Activated naive CD8-positive, alpha-beta T cell (primary cell): ENCODE measurements at regions not wholly inside any gene's neighbourhood (a gene's known extent, or its start where the extent isn't known, plus 50 kb on each side); places are given as distances from the start of the nearest gene placed in this dataset.

Source experiments
- H3K27ac Mint-ChIP-seq: one replicate; pipeline ENCODE4 v1.8.0; 2021; ENCODE audit warnings: mixed read lengths
- H3K27me3 Mint-ChIP-seq: one replicate; pipeline ENCODE4 v1.8.0; 2021; ENCODE audit warnings: mixed read lengths
- H3K36me3 Mint-ChIP-seq: one replicate; pipeline ENCODE4 v1.8.0; 2021; ENCODE audit warnings: mixed read lengths
- H3K4me1 Mint-ChIP-seq: one replicate; pipeline ENCODE4 v1.8.0; 2021; ENCODE audit warnings: low read depth, mixed read lengths
- H3K4me3 Mint-ChIP-seq: one replicate; pipeline ENCODE4 v1.8.0; 2021; ENCODE audit warnings: mild to moderate bottlenecking, mixed read lengths
- H3K9me3 Mint-ChIP-seq: one replicate; pipeline ENCODE4 v1.8.0; 2021; ENCODE audit warnings: low read depth, mixed read lengths

GRCh38 chr15:98393471-98393870 lies 254.9 kb upstream of the IGF1R start:
- Mint-ChIP-seq H3K27me3 (peaks cover 8% of the 10 kb centered on the region), H3K36me3 (no peaks in the 10 kb centered on the region), H3K9me3 (no peaks in the 10 kb centered on the region), H3K4me1 (no peaks in the 10 kb centered on the region), H3K4me3 (no peak overlapping the region), H3K27ac (no peak overlapping the region)

- Mint-ChIP-seq H3K9me3 (no peaks in the 10 kb centered on the region), H3K27me3 (peaks cover 7% of the 10 kb centered on the region), H3K36me3 (no peaks in the 10 kb centered on the region), H3K4me3 (no peak overlapping the region), H3K4me1 (no peaks in the 10 kb centered on the region), H3K27ac (no peak overlapping the region)
These were observed 253.8 kb upstream of the IGF1R start for GRCh38 chr15:98394546-98394945.

GRCh38 chr15:98395974-98396610 lies 252.2 kb upstream of the IGF1R start:
- Mint-ChIP-seq H3K9me3 (no peaks in the 10 kb centered on the region), H3K36me3 (no peaks in the 10 kb centered on the region), H3K4me3 (no peak overlapping the region), H3K27ac (no peak overlapping the region), H3K4me1 (no peaks in the 10 kb centered on the region), H3K27me3 (peaks cover 7% of the 10 kb centered on the region)

- Mint-ChIP-seq H3K4me3 (no peak overlapping the region), H3K27me3 (peaks cover 7% of the 10 kb centered on the region), H3K4me1 (no peaks in the 10 kb centered on the region), H3K27ac (no peak overlapping the region), H3K9me3 (no peaks in the 10 kb centered on the region), H3K36me3 (no peaks in the 10 kb centered on the region)
These were observed 250.9 kb upstream of the IGF1R start for GRCh38 chr15:98397419-98397818.

- Mint-ChIP-seq H3K27me3 (peaks cover 6% of the 10 kb centered on the region), H3K27ac (no peak overlapping the region), H3K36me3 (no peaks in the 10 kb centered on the region), H3K4me1 (no peaks in the 10 kb centered on the region), H3K9me3 (no peaks in the 10 kb centered on the region), H3K4me3 (no peak overlapping the region)
These were observed 250.3 kb upstream of the IGF1R start for GRCh38 chr15:98398056-98398455.

- Mint-ChIP-seq H3K4me3 (no peak overlapping the region), H3K27ac (no peak overlapping the region), H3K27me3 (peaks cover 6% of the 10 kb centered on the region), H3K36me3 (no peaks in the 10 kb centered on the region), H3K4me1 (no peaks in the 10 kb centered on the region), H3K9me3 (no peaks in the 10 kb centered on the region)
These were observed 249.5 kb upstream of the IGF1R start for GRCh38 chr15:98398886-98399285.

- Mint-ChIP-seq H3K9me3 (no peaks in the 10 kb centered on the region), H3K27me3 (peaks cover 6% of the 10 kb centered on the region), H3K36me3 (no peaks in the 10 kb centered on the region), H3K27ac (no peak overlapping the region), H3K4me3 (no peak overlapping the region), H3K4me1 (no peaks in the 10 kb centered on the region)
These were observed 248.2 kb upstream of the IGF1R start for GRCh38 chr15:98400120-98400519.

GRCh38 chr15:98401029-98401428 lies 247.3 kb upstream of the IGF1R start:
- H3K36me3 Mint-ChIP-seq = no peaks in the 10 kb centered on the region
- no peak overlapping the region for H3K4me3 Mint-ChIP-seq
- no peak overlapping the region for H3K27ac Mint-ChIP-seq
- H3K4me1 Mint-ChIP-seq = no peaks in the 10 kb centered on the region
- H3K9me3 Mint-ChIP-seq = no peaks in the 10 kb centered on the region
- H3K27me3 Mint-ChIP-seq = peaks cover 6% of the 10 kb centered on the region

- no peaks in the 10 kb centered on the region for H3K4me1 Mint-ChIP-seq
- H3K36me3 Mint-ChIP-seq = no peaks in the 10 kb centered on the region
- H3K4me3 Mint-ChIP-seq = no peak overlapping the region
- peaks cover 9% of the 10 kb centered on the region for H3K27me3 Mint-ChIP-seq
- H3K9me3 Mint-ChIP-seq = no peaks in the 10 kb centered on the region
- H3K27ac Mint-ChIP-seq = no peak overlapping the region
These were observed 245.9 kb upstream of the IGF1R start for GRCh38 chr15:98402486-98402885.

GRCh38 chr15:98403169-98403568 lies 245.2 kb upstream of the IGF1R start:
- no peak overlapping the region for H3K27ac Mint-ChIP-seq
- H3K4me3 Mint-ChIP-seq = no peak overlapping the region
- peaks cover 9% of the 10 kb centered on the region for H3K27me3 Mint-ChIP-seq
- H3K36me3 Mint-ChIP-seq = no peaks in the 10 kb centered on the region
- H3K9me3 Mint-ChIP-seq = no peaks in the 10 kb centered on the region
- H3K4me1 Mint-ChIP-seq = no peaks in the 10 kb centered on the region

- no peaks in the 10 kb centered on the region for H3K36me3 Mint-ChIP-seq
- no peaks in the 10 kb centered on the region for H3K9me3 Mint-ChIP-seq
- H3K4me1 Mint-ChIP-seq = no peaks in the 10 kb centered on the region
- no peak overlapping the region for H3K27ac Mint-ChIP-seq
- peaks cover 8% of the 10 kb centered on the region for H3K27me3 Mint-ChIP-seq
- no peak overlapping the region for H3K4me3 Mint-ChIP-seq
These were observed 244.8 kb upstream of the IGF1R start for GRCh38 chr15:98403569-98403968.

GRCh38 chr15:98405013-98405412 lies 243.3 kb upstream of the IGF1R start:
- no peaks in the 10 kb centered on the region for H3K4me1 Mint-ChIP-seq
- H3K27ac Mint-ChIP-seq = no peak overlapping the region
- H3K9me3 Mint-ChIP-seq = no peaks in the 10 kb centered on the region
- peaks cover 9% of the 10 kb centered on the region for H3K27me3 Mint-ChIP-seq
- H3K36me3 Mint-ChIP-seq = no peaks in the 10 kb centered on the region
- no peak overlapping the region for H3K4me3 Mint-ChIP-seq

- Mint-ChIP-seq H3K4me3 (no peak overlapping the region), H3K27me3 (peaks cover 9% of the 10 kb centered on the region), H3K4me1 (no peaks in the 10 kb centered on the region), H3K27ac (no peak overlapping the region), H3K36me3 (no peaks in the 10 kb centered on the region), H3K9me3 (no peaks in the 10 kb centered on the region)
These were observed 240.1 kb upstream of the IGF1R start for GRCh38 chr15:98408231-98408630.

GRCh38 chr15:98410328-98410727 lies 238.0 kb upstream of the IGF1R start:
- H3K4me3 Mint-ChIP-seq = no peak overlapping the region
- no peaks in the 10 kb centered on the region for H3K9me3 Mint-ChIP-seq
- H3K27ac Mint-ChIP-seq = no peak overlapping the region
- peaks cover 9% of the 10 kb centered on the region for H3K27me3 Mint-ChIP-seq
- no peaks in the 10 kb centered on the region for H3K4me1 Mint-ChIP-seq
- H3K36me3 Mint-ChIP-seq = no peaks in the 10 kb centered on the region

GRCh38 chr15:98412852-98413251 lies 235.5 kb upstream of the IGF1R start:
- H3K4me1 Mint-ChIP-seq = no peaks in the 10 kb centered on the region
- H3K27me3 Mint-ChIP-seq = peaks cover 10% of the 10 kb centered on the region
- no peak overlapping the region for H3K4me3 Mint-ChIP-seq
- H3K9me3 Mint-ChIP-seq = no peaks in the 10 kb centered on the region
- H3K36me3 Mint-ChIP-seq = no peaks in the 10 kb centered on the region
- no peak overlapping the region for H3K27ac Mint-ChIP-seq

GRCh38 chr15:98413933-98414546 lies 234.3 kb upstream of the IGF1R start:
- Mint-ChIP-seq H3K27me3 (peaks cover 13% of the 10 kb centered on the region), H3K27ac (no peak overlapping the region), H3K4me1 (no peaks in the 10 kb centered on the region), H3K9me3 (no peaks in the 10 kb centered on the region), H3K36me3 (no peaks in the 10 kb centered on the region), H3K4me3 (no peak overlapping the region)
